Mammary epithelial cell (primary cell): ENCODE measurements at regions not wholly inside any gene's neighbourhood (a gene's known extent, or its start where the extent isn't known, plus 50 kb on each side); places are given as distances from the start of the nearest gene placed in this dataset.

Source experiments
- EZH2 ChIP-seq: IDR thresholded peaks from 2 replicates; pipeline ENCODE4 v1.6.1; 2012; ENCODE audit warnings: low read length, inconsistent platforms, borderline replicate concordance
- TF ChIP-seq, protein P1 (sequence below), 2 donors: IDR thresholded peaks in 1 of 2; conservative IDR thresholded peaks in 1 of 2; 2 replicates each; pipeline ENCODE4 v1.5.1; 2011 to 2012; ENCODE audit warnings: inconsistent platforms in 2 of 2, low read length in 2 of 2, mild to moderate bottlenecking in 2 of 2, control low read depth in 1 of 2, low read depth in 1 of 2; ENCODE audit not compliant: insufficient read depth in 1 of 2; ENCODE audit errors: extremely low read depth in 1 of 2

DNA sequence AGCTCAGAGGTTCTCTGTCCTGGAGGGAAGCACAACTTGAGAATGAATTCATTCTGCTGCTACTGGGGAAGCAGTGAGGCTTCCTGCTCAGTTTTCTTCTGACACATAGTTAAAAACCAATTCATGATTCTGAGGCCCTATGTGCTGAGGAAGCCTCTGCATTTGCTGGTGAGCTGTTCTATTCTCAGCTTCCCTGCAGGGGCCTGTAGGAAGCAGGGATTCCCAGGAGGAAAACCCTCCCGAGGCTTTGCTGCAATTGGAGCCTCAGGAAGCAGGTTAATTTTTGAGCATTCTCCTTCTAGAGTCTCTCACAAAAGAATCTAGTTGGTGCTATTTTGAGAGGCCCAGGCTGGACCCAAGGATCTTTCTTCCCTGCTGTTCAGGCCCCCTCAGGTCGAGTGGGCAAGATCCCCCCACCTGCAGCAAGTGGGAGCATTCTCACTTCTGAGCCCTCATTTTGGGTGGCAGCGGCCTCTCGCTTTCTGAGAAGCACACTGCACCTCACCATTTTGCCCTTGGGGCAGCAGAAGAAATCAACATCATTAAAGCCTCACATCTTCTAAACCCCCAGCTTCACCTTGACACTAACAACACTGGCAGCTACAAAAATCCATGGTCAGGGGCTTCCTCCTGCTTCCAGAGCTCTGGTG lies 197.5 kb upstream of the TSC22D2 start:
- TF ChIP-seq, protein P1, sequence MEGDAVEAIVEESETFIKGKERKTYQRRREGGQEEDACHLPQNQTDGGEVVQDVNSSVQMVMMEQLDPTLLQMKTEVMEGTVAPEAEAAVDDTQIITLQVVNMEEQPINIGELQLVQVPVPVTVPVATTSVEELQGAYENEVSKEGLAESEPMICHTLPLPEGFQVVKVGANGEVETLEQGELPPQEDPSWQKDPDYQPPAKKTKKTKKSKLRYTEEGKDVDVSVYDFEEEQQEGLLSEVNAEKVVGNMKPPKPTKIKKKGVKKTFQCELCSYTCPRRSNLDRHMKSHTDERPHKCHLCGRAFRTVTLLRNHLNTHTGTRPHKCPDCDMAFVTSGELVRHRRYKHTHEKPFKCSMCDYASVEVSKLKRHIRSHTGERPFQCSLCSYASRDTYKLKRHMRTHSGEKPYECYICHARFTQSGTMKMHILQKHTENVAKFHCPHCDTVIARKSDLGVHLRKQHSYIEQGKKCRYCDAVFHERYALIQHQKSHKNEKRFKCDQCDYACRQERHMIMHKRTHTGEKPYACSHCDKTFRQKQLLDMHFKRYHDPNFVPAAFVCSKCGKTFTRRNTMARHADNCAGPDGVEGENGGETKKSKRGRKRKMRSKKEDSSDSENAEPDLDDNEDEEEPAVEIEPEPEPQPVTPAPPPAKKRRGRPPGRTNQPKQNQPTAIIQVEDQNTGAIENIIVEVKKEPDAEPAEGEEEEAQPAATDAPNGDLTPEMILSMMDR (conservative IDR thresholded peaks at IDR 0.05 in 1 of 2, IDR thresholded peaks at IDR 0.05 in 1 of 2; ENCODE audit: extremely low read depth in 1 of 2, insufficient read depth in 1 of 2, low read depth in 1 of 2, low read length in 2 of 2), result no peak
- no peak for TF ChIP-seq EZH2
